ENCODE measurements at regions not wholly inside any gene's neighbourhood (a gene's known extent, or its start where the extent isn't known, plus 50 kb on each side); places are given as distances from the start of the nearest gene placed in this dataset.

DNA sequence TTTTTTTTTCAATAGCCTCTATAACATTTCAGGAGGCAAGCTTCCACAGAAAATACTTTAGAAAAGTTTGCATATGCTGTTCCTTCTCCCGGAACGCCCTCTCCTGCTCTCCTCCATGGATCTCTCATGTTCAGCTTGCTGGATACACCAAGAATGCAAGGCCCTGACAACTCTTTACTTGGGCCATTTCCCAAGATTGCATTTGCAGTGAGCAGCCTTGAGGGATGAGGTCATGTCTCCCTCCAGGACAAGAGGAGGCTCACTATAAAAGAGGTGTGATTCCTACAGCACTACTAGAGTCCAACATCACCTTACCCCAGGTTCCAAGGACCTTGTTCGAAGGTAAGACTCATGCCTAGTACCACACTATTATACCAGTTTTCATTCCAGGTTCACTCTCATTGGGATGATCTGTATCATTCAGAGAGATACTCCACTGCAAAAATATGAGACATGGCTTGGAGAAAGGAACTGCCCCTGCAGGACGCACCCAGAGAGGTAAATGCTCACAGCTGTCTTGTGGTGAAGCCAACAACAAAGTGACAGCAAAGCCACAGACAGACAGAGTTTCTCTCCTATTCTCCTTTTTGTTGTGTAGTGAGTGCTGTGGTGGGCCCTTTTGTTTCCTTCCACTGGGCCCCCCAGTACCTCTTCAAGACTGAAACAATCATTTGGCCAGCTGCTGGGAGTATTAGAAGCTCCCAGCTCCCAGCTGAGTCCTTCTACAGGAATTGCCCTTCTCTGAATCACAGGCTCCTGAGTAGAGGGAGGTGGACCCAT lies 151.7 kb upstream of the ZNF366 start:
- no peak overlapping the region for H2BK5ac ChIP-seq (ENCODE audit: low read depth, low read length)
- no peaks in the 10 kb centered on the region for H4K20me1 ChIP-seq (replicated peaks in 1 of 2; ENCODE audit: control insufficient read depth in 1 of 2, insufficient read depth in 2 of 2, low read length in 2 of 2)
- no peaks in the 10 kb centered on the region for H3K79me1 ChIP-seq (ENCODE audit: low read depth, low read length)
- H3K9ac ChIP-seq (replicated peaks in 1 of 4; ENCODE audit: extremely low read depth in 1 of 4, low read depth in 3 of 4, low read length in 3 of 4), result no peak overlapping the region
- peaks cover 3 to 16% (median 9%) of the 10 kb centered on the region in 4 experiments; a peak in 6 of 7 replicates for H3K4me1 ChIP-seq (replicated peaks in 1 of 4; ENCODE audit: control insufficient read depth in 3 of 4, insufficient read depth in 4 of 4, low read length in 3 of 4)
- no peak overlapping the region for H2BK20ac ChIP-seq (ENCODE audit: low read length)
- H2BK12ac ChIP-seq (ENCODE audit: low read depth, low read length), result no peak overlapping the region
- CTCF ChIA-PET (ENCODE audit: partially characterized antibody), result no interaction called here
- no peak overlapping the region for H2AK5ac ChIP-seq (ENCODE audit: low read depth, low read length)
- FAIRE-seq, result no peak
- H4K8ac ChIP-seq (ENCODE audit: extremely low read depth, insufficient read depth, low read length), result no peak overlapping the region
- no peak overlapping the region for H3K23ac ChIP-seq (ENCODE audit: insufficient read length)
- POLR2A ChIA-PET (ENCODE audit: partially characterized antibody), result no interaction called here
- H3K9me3 ChIP-seq (ENCODE audit: insufficient read depth in 2 of 2, low read depth in 1 of 2, low read length in 1 of 2), result no peaks in the 10 kb centered on the region
- H3K27ac ChIP-seq (ENCODE audit: low read depth, low read length), result no peak overlapping the region
- H3K4me2 ChIP-seq (ENCODE audit: insufficient read depth in 1 of 2, low read depth in 2 of 2, low read length in 2 of 2), result no peak overlapping the region
- no peak overlapping the region for H3K4me3 ChIP-seq (ENCODE audit: extremely low read depth in 1 of 4, insufficient read depth in 2 of 4, low read depth in 3 of 4, low read length in 4 of 4)
- no peak overlapping the region for H2BK120ac ChIP-seq (replicated peaks; ENCODE audit: low read depth, low read length)
- WGBS, 2 experiments (ENCODE audit: extremely low coverage in 1 of 2, insufficient coverage in 1 of 2, insufficient read length in 1 of 2, insufficient replicate concordance in 2 of 2, low coverage in 1 of 2, low lambda C conversion rate in 2 of 2, missing lambda C conversion rate in 1 of 2), result 89% methylated on average over 4 of the region's 4 CpGs; no CpG with 5 or more reads in 1 of the 2 experiments
- H3K14ac ChIP-seq (ENCODE audit: insufficient read length), result no peak overlapping the region
- H3K36me3 ChIP-seq (ENCODE audit: control insufficient read depth in 2 of 4, insufficient read depth in 4 of 4, low read length in 3 of 4), result no peaks in the 10 kb centered on the region
- no peak overlapping the region for H3K18ac ChIP-seq (ENCODE audit: extremely low read depth, low read length)
- H2BK15ac ChIP-seq (ENCODE audit: low read length), result no peak overlapping the region
- H3K4ac ChIP-seq (replicated peaks; ENCODE audit: insufficient read length, low read depth, low read length), result no peak overlapping the region
- TF ChIP-seq TCF12 (IDR thresholded peaks at IDR 0.05; ENCODE audit: low read depth, low read length) (no peak), HDAC6 (IDR thresholded peaks at IDR 0.05; ENCODE audit: low read depth, low read length) (no peak), BCL11A (IDR thresholded peaks at IDR 0.05; ENCODE audit: low read depth in 2 of 2, low read length in 2 of 2) (no peak), KDM4A (IDR thresholded peaks at IDR 0.05; ENCODE audit: low read depth, low read length, severe bottlenecking) (no peak), SP1 (IDR thresholded peaks at IDR 0.05; ENCODE audit: low read depth, low read length) (no peak), TAF1 (IDR thresholded peaks at IDR 0.05; ENCODE audit: low read depth, low read length) (no peak), SIX5 (IDR thresholded peaks at IDR 0.05; ENCODE audit: low read depth, low read length) (no peak)
- TF ChIP-seq, protein P1, sequence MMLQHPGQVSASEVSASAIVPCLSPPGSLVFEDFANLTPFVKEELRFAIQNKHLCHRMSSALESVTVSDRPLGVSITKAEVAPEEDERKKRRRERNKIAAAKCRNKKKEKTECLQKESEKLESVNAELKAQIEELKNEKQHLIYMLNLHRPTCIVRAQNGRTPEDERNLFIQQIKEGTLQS (IDR thresholded peaks at IDR 0.05; ENCODE audit: insufficient read depth, low read depth, low read length), result no peak
- no peak overlapping the region for H4K5ac ChIP-seq (ENCODE audit: insufficient read length, low read depth, low read length)
- H3K23me2 ChIP-seq (ENCODE audit: low read depth, low read length), result no peaks in the 10 kb centered on the region
- H2AFZ ChIP-seq (ENCODE audit: low read length), result no peak overlapping the region
- no peak overlapping the region for H4K91ac ChIP-seq (replicated peaks; ENCODE audit: insufficient read length, low read length)
- no peaks in the 10 kb centered on the region for H3K79me2 ChIP-seq (ENCODE audit: control insufficient read depth in 1 of 2, insufficient read depth in 2 of 2, low read length in 2 of 2)
- H3K27me3 ChIP-seq (replicated peaks in 1 of 4; ENCODE audit: control insufficient read depth in 3 of 4, extremely low read depth in 1 of 4, insufficient read depth in 3 of 4, low read length in 3 of 4), result no peaks in the 10 kb centered on the region; a peak in 1 of 7 replicates
- DNase-seq (ENCODE audit: low read depth in 1 of 2, low spot score in 2 of 2), result no peak
- H3K56ac ChIP-seq (replicated peaks; ENCODE audit: insufficient read length, low read depth, low read length), result no peak overlapping the region

Data from H1 (cell line).